Kidney (tissue), 13 donors: ENCODE measurements at regions not wholly inside any gene's neighbourhood (a gene's known extent, or its start where the extent isn't known, plus 50 kb on each side); places are given as distances from the start of the nearest gene placed in this dataset.

Source experiments
- DNase-seq, 5 donors: peaks; one replicate each; pipeline ENCODE4 v3.0.0-alpha.2; 2013 to 2020
- FAIRE-seq: peaks from 2 replicates; lab custom pipeline; 2012; peaks lifted over from hg19 to GRCh38; lab: Jason Lieb, UNC
- H3K27ac ChIP-seq, 2 donors: one replicate each; pipeline ENCODE4 v1.7.0; 2013; ENCODE audit warnings: low read depth in 2 of 2, low read length in 2 of 2, inconsistent platforms in 1 of 2
- H3K27me3 ChIP-seq: one replicate; pipeline ENCODE4 v1.7.1; 2013; ENCODE audit warnings: low read length, inconsistent platforms; ENCODE audit not compliant: control insufficient read depth, insufficient read depth
- H3K36me3 ChIP-seq, 3 donors: one replicate each; pipeline versions ENCODE4 v1.7.0 to v1.7.1; 2013; ENCODE audit warnings: low read length in 3 of 3, control low read depth in 1 of 3, inconsistent platforms in 1 of 3; ENCODE audit not compliant: insufficient read depth in 3 of 3, control insufficient read depth in 2 of 3
- H3K4me1 ChIP-seq, 3 donors: one replicate each; pipeline versions ENCODE4 v1.7.0 to v1.7.1; 2013; ENCODE audit warnings: low read length in 3 of 3, inconsistent platforms in 1 of 3, low read depth in 1 of 3; ENCODE audit not compliant: control insufficient read depth in 2 of 3, insufficient read depth in 2 of 3
- H3K4me3 ChIP-seq, 3 donors: one replicate each; pipeline versions ENCODE4 v1.7.0 to v1.8.1; 2013; ENCODE audit warnings: low read length in 3 of 3, control low read depth in 1 of 3, inconsistent platforms in 1 of 3
- H3K9ac ChIP-seq, 3 donors: one replicate each; pipeline versions ENCODE4 v1.7.0 to v1.7.1; 2013; ENCODE audit warnings: low read length in 3 of 3, control low read depth in 1 of 3, inconsistent platforms in 1 of 3
- H3K9me3 ChIP-seq, 3 donors: one replicate each; pipeline versions ENCODE4 v1.7.0 to v1.7.1; 2013; ENCODE audit warnings: low read length in 3 of 3, control low read depth in 1 of 3, inconsistent platforms in 1 of 3; ENCODE audit not compliant: control insufficient read depth in 2 of 3, insufficient read depth in 1 of 3
- CTCF ChIP-seq: IDR thresholded peaks from 3 replicates; pipeline ENCODE4 v1.5.1; 2012; ENCODE audit warnings: mild to moderate bottlenecking, moderate library complexity, borderline replicate concordance; ENCODE audit not compliant: insufficient read depth; ENCODE audit errors: extremely low read depth
- intact Hi-C: fragments of 100-400 bp; cut with DNase I; formaldehyde crosslinking; loops from one replicate; pipeline ENCODE4 v1.11.1; 2022
- donor health status: control.
- donor health status: control.
- donor health status: control.
- donor health status: control.
- donor health status: control.
- donor health status: DM: yes; HTN: yes; CAD: no.
- donor health status: Normal renal cell carcinoma (clear cell type).

GRCh38 chr15:75151214-75152128 lies 50.2 kb upstream of the C15orf39 start:
- H3K27ac ChIP-seq: no peak overlapping the region
- no peak overlapping the region for H3K4me3 ChIP-seq
- H3K27me3 ChIP-seq: no peaks in the 10 kb centered on the region
- TF ChIP-seq CTCF: no peak
- no peak overlapping the region for H3K9ac ChIP-seq
- DNase-seq: no peak
- H3K36me3 ChIP-seq: no peaks in the 10 kb centered on the region
- no peaks in the 10 kb centered on the region for H3K4me1 ChIP-seq
- no peaks in the 10 kb centered on the region for H3K9me3 ChIP-seq
- intact Hi-C loops: no loop called here
- FAIRE-seq: no peak
